Posterior cingulate gyrus (tissue), 11 donors: ENCODE measurements at regions not wholly inside any gene's neighbourhood (a gene's known extent, or its start where the extent isn't known, plus 50 kb on each side); places are given as distances from the start of the nearest gene placed in this dataset.

Source experiments
- DNase-seq, 10 donors: peaks; one replicate each; pipeline versions ENCODE4 v3.0.0 to v3.0.0-alpha.2; 2020 to 2021; ENCODE audit warnings: mixed read lengths in 3 of 10
- intact Hi-C: fragments of 100-400 bp; cut with DNase I; formaldehyde crosslinking; loops from one replicate; pipeline ENCODE4 v1.15.1; 2023

GRCh38 chrX:45903781-45904201 lies 641.4 kb downstream of the ZNF674 start:
- DNase-seq = no peak
- intact Hi-C loops = no loop called here

GRCh38 chrX:45900766-45901615 lies 644.2 kb downstream of the ZNF674 start:
- intact Hi-C loops = no loop called here
- DNase-seq = no peak

GRCh38 chrX:45894864-45895645 lies 650.2 kb downstream of the ZNF674 start:
- intact Hi-C loops = no loop called here
- DNase-seq = no peak

- intact Hi-C loops = no loop called here
- no peak for DNase-seq
Observed at GRCh38 chrX:45889471-45889870, 655.8 kb downstream of the ZNF674 start.

GRCh38 chrX:45888518-45888917 lies 656.7 kb downstream of the ZNF674 start:
- intact Hi-C loops = no loop called here
- no peak for DNase-seq

- DNase-seq = no peak
- intact Hi-C loops = no loop called here
Observed at GRCh38 chrX:45885931-45886330, 659.3 kb downstream of the ZNF674 start.

- no peak for DNase-seq
- intact Hi-C loops = no loop called here
Observed at GRCh38 chrX:45879512-45879911, 665.7 kb downstream of the ZNF674 start.

- intact Hi-C loops = no loop called here
- no peak for DNase-seq
Observed at GRCh38 chrX:45876206-45876605, 669.0 kb downstream of the ZNF674 start.

- intact Hi-C loops = no loop called here
- no peak for DNase-seq
Observed at GRCh38 chrX:45873781-45874180, 671.4 kb downstream of the ZNF674 start.

GRCh38 chrX:45872480-45872879 lies 671.8 kb upstream of the DIPK2B start:
- intact Hi-C loops = no loop called here
- DNase-seq = no peak

- intact Hi-C loops = no loop called here
- no peak for DNase-seq
Observed at GRCh38 chrX:45868425-45868824, 667.7 kb upstream of the DIPK2B start.

GRCh38 chrX:45862801-45863200 lies 662.1 kb upstream of the DIPK2B start:
- no peak for DNase-seq
- intact Hi-C loops = no loop called here

GRCh38 chrX:45860450-45860849 lies 659.8 kb upstream of the DIPK2B start:
- no peak for DNase-seq
- intact Hi-C loops = no loop called here

GRCh38 chrX:45859407-45859806 lies 658.7 kb upstream of the DIPK2B start:
- DNase-seq = no peak
- intact Hi-C loops = no loop called here

GRCh38 chrX:45852884-45853283 lies 652.2 kb upstream of the DIPK2B start:
- intact Hi-C loops = no loop called here
- DNase-seq = no peak

- peak in 7 of 10 donors; percentile 7 to 87 (median 22) for DNase-seq
- intact Hi-C loops = no loop called here
Observed at GRCh38 chrX:45851434-45851991, 650.8 kb upstream of the DIPK2B start.

GRCh38 chrX:45850775-45851433 lies 650.2 kb upstream of the DIPK2B start:
- DNase-seq = peak in 2 of 10 donors; percentile 24 to 72
- intact Hi-C loops = no loop called here

GRCh38 chrX:45850197-45850774 lies 649.6 kb upstream of the DIPK2B start:
- intact Hi-C loops = no loop called here
- peak in 2 of 10 donors; percentile 4 to 72 for DNase-seq

GRCh38 chrX:45849261-45849862 lies 648.7 kb upstream of the DIPK2B start:
- no peak for DNase-seq

GRCh38 chrX:45847961-45848360 lies 647.3 kb upstream of the DIPK2B start:
- intact Hi-C loops = no loop called here
- DNase-seq = no peak

More at GRCh38 chrX:45849261-45849862, 648.7 kb upstream of the DIPK2B start:
- intact Hi-C loops = no loop called here
